K562 (cell line): ENCODE measurements at regions not wholly inside any gene's neighbourhood (a gene's known extent, or its start where the extent isn't known, plus 50 kb on each side); places are given as distances from the start of the nearest gene placed in this dataset.

Experiments
- ATAC-seq: fragments of 200-7000 bp; cut with Tn5 transposase; 3 replicates; pipeline ENCODE4 v1.9.1; 2020; ENCODE audit warnings: moderate library complexity
- BruUV-seq: library from RNA; stranded (reverse); fragments of 400-500 nt; replicated peaks from 2 replicates; lab custom pipeline; 2021; lab: Mats Ljungman, UMichigan
- CTCF ChIA-PET: fragments of 300-600 bp; formaldehyde crosslinking; extraction: SDS; loops from one replicate; lab custom pipeline; 2021; ENCODE audit warnings: low intra/inter-chr PET ratio; lab: Yijun Ruan, JAX
- POLR2A ChIA-PET: fragments of 300-600, 350-650 bp; sonication (Branson Sonifier 250); formaldehyde crosslinking; extraction: SDS; loops from one replicate; lab custom pipeline; 2021; ENCODE audit warnings: antibody characterized with exemption, inconsistent platforms; lab: Yijun Ruan, JAX
- DNase-seq, 4 experiments: peaks; one replicate each; pipeline versions ENCODE4 v3.0.0 to v3.0.0-alpha.2; 2011 to 2018; ENCODE audit warnings: low spot score in 3 of 4, mixed read lengths in 3 of 4; ENCODE audit errors: extremely low read depth in 1 of 4
- FAIRE-seq: peaks from 2 replicates; lab custom pipeline; 2011; peaks lifted over from hg19 to GRCh38; lab: Jason Lieb, UNC
- H2AFZ ChIP-seq: 2 replicates; pipeline ENCODE4 v1.6.0; 2011; ENCODE audit warnings: low read depth, low read length, control low read depth, inconsistent platforms
- H3K27ac ChIP-seq: fragments of 200-600 bp; 3 replicates; pipeline ENCODE4 v1.8.0; 2011; ENCODE audit warnings: low read depth, mild to moderate bottlenecking, control low read depth, inconsistent platforms, low read length, moderate library complexity, mixed read lengths; ENCODE audit errors: extremely low read depth
- H3K27me3 ChIP-seq, 2 experiments: fragments of 300-600 bp in 1 of 2; 2 replicates in 1 of 2; 3 replicates in 1 of 2; pipeline versions ENCODE4 v1.6.0 to v1.8.0; 2011; ENCODE audit warnings: inconsistent platforms in 2 of 2, low read length in 2 of 2, mild to moderate bottlenecking in 1 of 2, mixed read lengths in 1 of 2, moderate library complexity in 1 of 2; ENCODE audit not compliant: control insufficient read depth in 2 of 2, insufficient read depth in 2 of 2
- H3K36me3 ChIP-seq: fragments of 300-600 bp; 3 replicates; pipeline ENCODE4 v1.8.0; 2011; ENCODE audit warnings: mild to moderate bottlenecking, low read length, inconsistent platforms; ENCODE audit not compliant: control insufficient read depth, insufficient read depth
- H3K4me1 ChIP-seq, 2 experiments: fragments of 200-600 bp in 1 of 2; replicated peaks in 1 of 2; 2 replicates in 1 of 2; 3 replicates in 1 of 2; pipeline versions ENCODE4 v1.5.1 to v1.8.0; 2011; ENCODE audit warnings: inconsistent platforms in 2 of 2, low read length in 2 of 2, mild to moderate bottlenecking in 1 of 2, mixed read lengths in 1 of 2, moderate library complexity in 1 of 2; ENCODE audit not compliant: control insufficient read depth in 2 of 2, insufficient read depth in 2 of 2
- H3K4me2 ChIP-seq: 2 replicates; pipeline ENCODE4 v1.6.1; 2011; ENCODE audit warnings: low read length, control low read depth, inconsistent platforms, mixed read lengths; ENCODE audit not compliant: insufficient read depth
- H3K4me3 ChIP-seq: fragments of 200-600 bp; sonication (generic), shearing (Covaris generic); 2 replicates; pipeline ENCODE4 v1.5.1; 2016; ENCODE audit warnings: control low read depth, inconsistent platforms
- H3K79me2 ChIP-seq: fragments of 200-600 bp; 3 replicates; pipeline ENCODE4 v1.8.0; 2011; ENCODE audit warnings: low read length, inconsistent platforms; ENCODE audit not compliant: control insufficient read depth, insufficient read depth
- H3K9ac ChIP-seq, 2 experiments: 2 replicates each; pipeline versions ENCODE4 v1.6.0 to v1.6.1; 2011; ENCODE audit warnings: low read depth in 2 of 2, low read length in 2 of 2, control low read depth in 1 of 2, inconsistent platforms in 1 of 2, mild to moderate bottlenecking in 1 of 2, mixed read lengths in 1 of 2; ENCODE audit not compliant: insufficient read depth in 1 of 2
- H3K9me1 ChIP-seq: one replicate; pipeline ENCODE4 v1.6.0; 2011; ENCODE audit warnings: inconsistent platforms, mild to moderate bottlenecking, low read length, moderate library complexity; ENCODE audit not compliant: control insufficient read depth, insufficient read depth
- H3K9me3 ChIP-seq: replicated peaks from 2 replicates; pipeline ENCODE4 v1.5.1; 2011; ENCODE audit warnings: low read depth, low read length, inconsistent platforms; ENCODE audit not compliant: control insufficient read depth, insufficient read depth
- H4K20me1 ChIP-seq: replicated peaks from 2 replicates; pipeline ENCODE4 v1.6.1; 2011; ENCODE audit warnings: low read length, inconsistent platforms, mixed read lengths; ENCODE audit not compliant: control insufficient read depth, insufficient read depth
- ATF1 ChIP-seq, 2 experiments: fragments of 450-650 bp in 1 of 2; IDR thresholded peaks; 2 replicates each; pipeline ENCODE4 v1.6.1; 2016; ENCODE audit warnings: missing compliant biosample characterization in 1 of 2, missing genetic modification characterization in 1 of 2
- ATF7 ChIP-seq: fragments of 450-650 bp; IDR thresholded peaks from 2 replicates; pipeline ENCODE4 v1.7.1; 2014; ENCODE audit warnings: mild to moderate bottlenecking, moderate library complexity
- BACH1 ChIP-seq: fragments of 200-800 bp; sonication (Bioruptor generic); IDR thresholded peaks from 2 replicates; pipeline ENCODE4 v1.6.1; 2016; ENCODE audit warnings: missing genetic modification characterization, missing compliant biosample characterization
- BCL6 ChIP-seq: fragments of 250-450 bp; sonication (Bioruptor Pico); IDR thresholded peaks from 2 replicates; pipeline ENCODE4 v1.4.0; 2020
- CBFA2T3 ChIP-seq: fragments of 450-650 bp; IDR thresholded peaks from 2 replicates; pipeline ENCODE4 v1.6.1; 2017
- CBX2 ChIP-seq: fragments of 200-600 bp; sonication (generic); IDR thresholded peaks from one replicate; pipeline ENCODE4 v1.6.1; 2012; ENCODE audit warnings: mild to moderate bottlenecking, low read length, inconsistent platforms; ENCODE audit not compliant: insufficient read depth, poor library complexity, severe bottlenecking
- CSDE1 ChIP-seq, 2 experiments: fragments of 450-650 bp; IDR thresholded peaks; 2 replicates each; pipeline ENCODE4 v1.6.1; 2016; ENCODE audit warnings: mild to moderate bottlenecking in 1 of 2
- ERF ChIP-seq: fragments of 450-650 bp; formaldehyde crosslinking; IDR thresholded peaks from 2 replicates; pipeline ENCODE4 v1.4.0; 2020; ENCODE audit warnings: mild to moderate bottlenecking, mixed read lengths
- ETV1 ChIP-seq: fragments of 450-650 bp; conservative IDR thresholded peaks from 2 replicates; pipeline ENCODE4 v1.6.1; 2016; ENCODE audit warnings: missing genetic modification characterization, control low read depth, low read depth, missing compliant biosample characterization
- GATAD2B ChIP-seq: fragments of 450-650 bp; IDR thresholded peaks from 2 replicates; pipeline ENCODE4 v1.6.1; 2017; ENCODE audit warnings: mild to moderate bottlenecking, borderline replicate concordance
- HMG20B ChIP-seq: fragments of 250-450 bp; sonication (Bioruptor Pico); IDR thresholded peaks from 2 replicates; pipeline ENCODE4 v1.5.0; 2021; ENCODE audit warnings: mild to moderate bottlenecking
- HNRNPK ChIP-seq: fragments of 200-400 bp; formaldehyde crosslinking; IDR thresholded peaks from one replicate; pipeline ENCODE4 v1.6.1; 2018; ENCODE audit warnings: mild to moderate bottlenecking, low read depth, low read length; ENCODE audit not compliant: poor library complexity, severe bottlenecking
- MAFF ChIP-seq: IDR thresholded peaks from 2 replicates; pipeline ENCODE4 v1.6.1; 2012; ENCODE audit warnings: low read length, improper control_type of control experiment
- POLR2H ChIP-seq: IDR thresholded peaks from 2 replicates; pipeline ENCODE4 v1.6.1; 2016; ENCODE audit warnings: missing genetic modification characterization, low read depth, mild to moderate bottlenecking, control low read depth, missing compliant biosample characterization, moderate library complexity
- RBBP5 ChIP-seq: fragments of 200-600 bp; sonication (generic); IDR thresholded peaks from 2 replicates; pipeline ENCODE4 v1.6.1; 2012; ENCODE audit warnings: borderline replicate concordance, mild to moderate bottlenecking, low read length, control low read depth, inconsistent platforms; ENCODE audit not compliant: insufficient read depth, poor library complexity, severe bottlenecking
- RBM39 ChIP-seq: fragments of 200-400 bp; formaldehyde crosslinking; optimal IDR thresholded peaks from 2 replicates; pipeline ENCODE3; 2018; ENCODE audit warnings: low read depth, low read length
- SRSF1 ChIP-seq: fragments of 200-400 bp; formaldehyde crosslinking; IDR thresholded peaks from 2 replicates; pipeline ENCODE4 v1.6.1; 2017; ENCODE audit warnings: mild to moderate bottlenecking, low read depth, low read length, moderate library complexity
- STAT5B ChIP-seq: fragments of 250-450 bp; sonication (Bioruptor Pico); IDR thresholded peaks from 2 replicates; pipeline ENCODE4 v1.8.0; 2021; ENCODE audit warnings: mild to moderate bottlenecking, inconsistent platforms
- ZC3H8 ChIP-seq: fragments of 450-650 bp; IDR thresholded peaks from 2 replicates; pipeline ENCODE4 v1.6.1; 2017
- ZNF212 ChIP-seq: fragments of 450-650 bp; formaldehyde crosslinking; IDR thresholded peaks from 2 replicates; pipeline ENCODE4 v1.4.0; 2020; ENCODE audit warnings: mild to moderate bottlenecking
- ZNF766 ChIP-seq: fragments of 200-800 bp; sonication (Bioruptor generic); conservative IDR thresholded peaks from 2 replicates; pipeline ENCODE4 v1.6.1; 2016; ENCODE audit warnings: missing genetic modification characterization, missing compliant biosample characterization
- WGBS: fragments of 100-300 bp; shearing (Covaris generic); methylation state at CpG from one replicate; pipeline ENCODE4 v1.1.6; 2016; ENCODE audit warnings: low coverage, mixed read lengths; ENCODE audit not compliant: insufficient coverage; ENCODE audit errors: missing lambda C conversion rate; 5-methylcytosine and 5-hydroxymethylcytosine counted together
- in situ Hi-C: fragments of 300-500 bp; cut with MboI; formaldehyde crosslinking; loops from 4 replicates; pipeline ENCODE4 v1.15.0; 2018; ENCODE audit warnings: inconsistent platforms, mixed read lengths
- intact Hi-C: fragments of 100-400 bp; cut with micrococcal nuclease; formaldehyde crosslinking; loops from 2 replicates; pipeline ENCODE4 v1.14.2; 2022
- TF ChIP-seq, protein P1 (sequence below): sonication (generic); formaldehyde crosslinking; IDR thresholded peaks from 2 replicates; pipeline ENCODE4 v1.5.0; 2020; ENCODE audit warnings: missing genetic modification reagents
- TF ChIP-seq, protein P2 (sequence below): fragments of 250-450 bp; sonication (Bioruptor Pico); IDR thresholded peaks from 2 replicates; pipeline ENCODE4 v1.8.0; 2022; ENCODE audit warnings: inconsistent platforms, mild to moderate bottlenecking, moderate library complexity, borderline replicate concordance
- TF ChIP-seq, protein P3 (sequence below): fragments of 450-650 bp; IDR thresholded peaks from 2 replicates; pipeline ENCODE4 v1.6.1; 2016; ENCODE audit warnings: low read depth, mild to moderate bottlenecking, moderate library complexity

DNA sequence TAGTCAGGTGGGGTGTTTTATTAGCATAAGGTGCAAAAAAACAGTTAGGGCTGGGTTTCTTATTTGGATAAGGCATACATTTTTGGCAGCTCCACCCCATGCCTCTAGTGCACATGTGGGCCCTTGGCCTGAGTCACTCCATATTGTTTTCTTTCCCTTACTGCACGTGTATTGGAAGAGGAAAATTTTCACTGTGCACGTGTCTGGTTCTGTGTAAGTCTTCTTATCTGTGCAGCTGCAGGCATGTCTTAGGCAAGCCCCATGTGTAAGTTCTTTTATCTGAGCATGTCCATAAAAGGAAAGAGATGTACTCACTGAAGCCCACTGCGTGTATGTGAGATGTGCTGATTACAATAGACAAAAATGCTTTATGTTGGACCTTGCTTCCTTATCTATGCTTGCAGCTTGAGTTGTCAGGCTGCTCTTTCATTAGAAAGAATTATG lies 540.3 kb upstream of the IGFBP3 start:
- POLR2A ChIA-PET, result no interaction called here
- no peak overlapping the region for H2AFZ ChIP-seq
- H3K4me3 ChIP-seq, result no peak overlapping the region
- 0% methylated on average over 3 of the region's 3 CpGs for WGBS
- no peaks in the 10 kb centered on the region for H3K9me1 ChIP-seq
- H3K9ac ChIP-seq, result no peak overlapping the region
- H3K36me3 ChIP-seq, result no peaks in the 10 kb centered on the region
- FAIRE-seq (no peak), DNase-seq (peak in 2 of 4 experiments; percentile 8 to 9), ATAC-seq (no peak)
- no peak overlapping the region for H3K4me2 ChIP-seq
- no peak overlapping the region for H3K27ac ChIP-seq
- H3K9me3 ChIP-seq, result no peaks in the 10 kb centered on the region
- no peaks in the 10 kb centered on the region for H3K79me2 ChIP-seq
- no peaks in the 10 kb centered on the region for H4K20me1 ChIP-seq
- CTCF ChIA-PET, result no interaction called here
- no peaks in the 10 kb centered on the region for H3K4me1 ChIP-seq
- intact Hi-C loops, result no loop called here
- no TSS peak for BruUV-seq
- in situ Hi-C loops, result no loop called here
- H3K27me3 ChIP-seq, result no peaks in the 10 kb centered on the region
- no peak for TF ChIP-seq STAT5B (CRISPR knock-in tag)
- TF ChIP-seq, protein P1, sequence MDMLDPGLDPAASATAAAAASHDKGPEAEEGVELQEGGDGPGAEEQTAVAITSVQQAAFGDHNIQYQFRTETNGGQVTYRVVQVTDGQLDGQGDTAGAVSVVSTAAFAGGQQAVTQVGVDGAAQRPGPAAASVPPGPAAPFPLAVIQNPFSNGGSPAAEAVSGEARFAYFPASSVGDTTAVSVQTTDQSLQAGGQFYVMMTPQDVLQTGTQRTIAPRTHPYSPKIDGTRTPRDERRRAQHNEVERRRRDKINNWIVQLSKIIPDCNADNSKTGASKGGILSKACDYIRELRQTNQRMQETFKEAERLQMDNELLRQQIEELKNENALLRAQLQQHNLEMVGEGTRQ, result no peak
- no peak for TF ChIP-seq HMG20B (CRISPR knock-in tag)
- no peak for TF ChIP-seq ERF
- peak; percentile 85 for TF ChIP-seq CBFA2T3
- no peak for TF ChIP-seq ZC3H8
- TF ChIP-seq, protein P2, sequence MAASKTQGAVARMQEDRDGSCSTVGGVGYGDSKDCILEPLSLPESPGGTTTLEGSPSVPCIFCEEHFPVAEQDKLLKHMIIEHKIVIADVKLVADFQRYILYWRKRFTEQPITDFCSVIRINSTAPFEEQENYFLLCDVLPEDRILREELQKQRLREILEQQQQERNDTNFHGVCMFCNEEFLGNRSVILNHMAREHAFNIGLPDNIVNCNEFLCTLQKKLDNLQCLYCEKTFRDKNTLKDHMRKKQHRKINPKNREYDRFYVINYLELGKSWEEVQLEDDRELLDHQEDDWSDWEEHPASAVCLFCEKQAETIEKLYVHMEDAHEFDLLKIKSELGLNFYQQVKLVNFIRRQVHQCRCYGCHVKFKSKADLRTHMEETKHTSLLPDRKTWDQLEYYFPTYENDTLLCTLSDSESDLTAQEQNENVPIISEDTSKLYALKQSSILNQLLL, result no peak
- no peak for TF ChIP-seq RBM39
- TF ChIP-seq, protein P3, sequence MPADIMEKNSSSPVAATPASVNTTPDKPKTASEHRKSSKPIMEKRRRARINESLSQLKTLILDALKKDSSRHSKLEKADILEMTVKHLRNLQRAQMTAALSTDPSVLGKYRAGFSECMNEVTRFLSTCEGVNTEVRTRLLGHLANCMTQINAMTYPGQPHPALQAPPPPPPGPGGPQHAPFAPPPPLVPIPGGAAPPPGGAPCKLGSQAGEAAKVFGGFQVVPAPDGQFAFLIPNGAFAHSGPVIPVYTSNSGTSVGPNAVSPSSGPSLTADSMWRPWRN, result no peak
- 0 out of 2 replicates have a peak, but pooled peaks have one; percentile 28 for TF ChIP-seq ZNF766
- TF ChIP-seq CSDE1 (IDR thresholded peaks at IDR 0.05), result no peak
- no peak for TF ChIP-seq ATF7
- no peak for TF ChIP-seq RBBP5
- no peak for TF ChIP-seq ZNF212 (CRISPR knock-in tag)
- no peak for TF ChIP-seq BCL6 (CRISPR knock-in tag)
- no peak for TF ChIP-seq BACH1 (tag)
- TF ChIP-seq HNRNPK, result no peak
- no peak for TF ChIP-seq GATAD2B
- no peak for TF ChIP-seq POLR2H (tag)
- TF ChIP-seq ETV1 (tag), result no peak
- no peak for TF ChIP-seq ATF1 (CRISPR knock-in tag; IDR thresholded peaks at IDR 0.05)
- TF ChIP-seq ATF1 (tag; IDR thresholded peaks at IDR 0.05), result no peak
- no peak for TF ChIP-seq MAFF
- no peak for TF ChIP-seq SRSF1
- TF ChIP-seq CBX2, result no peak
